ENCODE measurements at regions not wholly inside any gene's neighbourhood (a gene's known extent, or its start where the extent isn't known, plus 50 kb on each side); places are given as distances from the start of the nearest gene placed in this dataset.
"Not testable (repeated sequence)": the region's sequence is repeated elsewhere in the genome, so short reads cannot be mapped to it uniquely, and the experiment has no call there.

GRCh38 chr12:126907900-126908764, 1358.8 kb upstream of the TMEM132C start:
- no peak for DNase-seq (ENCODE audit: low spot score)

DNA sequence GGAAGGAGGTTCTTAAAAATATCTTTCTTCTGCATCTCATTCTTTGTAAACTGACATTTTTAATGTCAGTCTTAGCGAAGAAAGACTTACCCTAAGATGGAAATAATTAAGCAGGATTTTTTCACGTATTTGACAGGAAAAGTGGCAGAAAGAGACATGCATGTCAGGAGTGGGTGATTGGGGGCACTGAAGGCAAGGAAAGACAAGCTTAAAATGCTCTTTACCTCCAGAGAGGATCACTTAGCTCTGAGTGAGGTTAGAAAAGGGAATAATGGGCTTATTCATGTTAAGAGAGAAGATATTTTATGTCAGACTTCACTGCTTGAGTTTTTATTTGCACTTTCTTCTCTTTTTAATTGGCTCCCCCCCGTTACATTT, 1358.2 kb upstream of the TMEM132C start:
- no peak for DNase-seq (ENCODE audit: low spot score)

DNA sequence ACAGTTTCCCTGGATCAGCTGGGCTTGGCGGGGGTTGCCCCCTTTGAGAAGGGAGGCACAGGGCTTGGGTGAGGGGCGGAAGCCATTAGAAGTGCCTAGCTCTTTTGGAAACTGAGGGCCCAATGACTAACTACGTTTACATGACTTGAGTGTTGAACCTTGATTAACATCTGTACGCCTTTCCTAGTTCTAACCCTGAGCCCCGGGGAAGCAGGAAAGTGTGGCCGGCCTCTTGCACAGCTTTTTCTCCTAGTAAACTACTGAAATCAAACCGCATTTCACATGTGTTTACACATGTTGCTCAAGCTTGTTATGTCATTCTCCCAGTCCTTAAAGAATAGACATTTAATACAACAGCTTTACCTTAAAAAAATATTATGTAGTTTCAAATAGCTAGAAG, 1356.4 kb upstream of the TMEM132C start:
- no peak for DNase-seq (ENCODE audit: low spot score)

DNA sequence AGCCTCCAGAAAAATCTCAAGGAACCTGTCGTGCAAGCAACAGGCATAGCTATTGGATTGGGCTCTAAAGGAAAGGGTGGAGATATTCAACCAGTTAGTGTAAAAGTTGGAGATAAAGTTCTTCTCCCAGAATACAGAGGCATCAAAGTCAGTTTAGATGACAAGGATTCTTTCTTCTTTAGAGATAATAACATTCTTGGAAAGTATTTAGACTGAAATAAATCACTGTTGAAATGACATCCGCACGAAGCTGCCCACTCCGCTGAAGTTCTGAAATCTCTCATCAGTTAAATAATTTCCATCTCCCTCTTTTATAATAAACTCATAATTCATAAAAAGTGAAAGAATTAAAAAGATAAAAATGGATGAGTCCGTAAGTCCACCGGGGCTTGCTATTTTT, 1354.9 kb upstream of the TMEM132C start:
- no peak for DNase-seq (ENCODE audit: low spot score)

GRCh38 chr12:126914170-126914793, 1352.7 kb upstream of the TMEM132C start:
- no peak for DNase-seq (ENCODE audit: low spot score)

DNA sequence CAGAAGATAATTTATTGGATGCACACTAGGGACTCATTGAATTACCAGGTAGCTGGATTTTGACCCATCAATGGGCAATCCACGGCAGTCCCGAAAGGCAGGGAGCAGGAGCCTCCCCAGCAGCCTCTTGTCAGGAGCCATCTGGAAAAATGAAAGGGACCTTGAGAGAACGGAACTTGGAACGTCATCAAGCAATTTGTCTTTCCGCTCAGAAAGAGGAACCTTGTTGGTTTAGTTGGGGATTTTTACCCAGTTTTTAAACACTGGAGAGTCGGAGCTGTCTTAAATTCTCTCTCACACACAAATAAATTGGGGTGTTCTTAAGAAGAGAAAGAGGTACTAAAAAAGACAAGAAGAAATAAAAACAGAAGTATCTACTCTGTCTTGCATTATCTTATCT, 1351.7 kb upstream of the TMEM132C start:
- DNase-seq (ENCODE audit: low spot score) = no peak

DNA sequence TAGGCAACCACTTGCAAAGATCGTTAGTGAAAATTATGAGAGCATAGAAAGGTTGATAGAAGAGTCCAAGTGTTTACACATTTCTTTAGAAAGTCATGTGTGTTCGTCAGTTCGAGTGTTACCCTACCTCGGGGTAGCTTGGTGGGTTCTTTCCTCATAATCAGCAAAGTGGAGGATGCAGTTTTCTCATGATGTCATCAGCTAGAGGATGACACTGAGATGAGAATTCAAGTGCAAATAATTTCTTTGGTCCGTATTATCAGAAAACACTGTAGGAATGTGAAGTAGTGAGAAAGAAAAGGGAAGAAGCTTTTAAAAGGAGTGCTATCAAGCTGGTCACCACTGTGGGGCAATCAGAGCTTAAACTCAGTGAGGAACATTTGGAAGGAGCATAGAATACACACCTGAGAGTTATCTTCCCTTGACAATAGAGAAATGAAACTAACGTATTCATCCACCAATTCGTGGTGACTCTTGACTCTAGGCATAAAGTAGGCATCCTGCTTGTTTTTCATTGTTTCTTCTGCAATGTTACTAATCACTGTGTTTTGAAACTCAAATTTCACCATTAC, 1340.9 kb upstream of the TMEM132C start:
- DNase-seq (ENCODE audit: low spot score) = no peak

DNA sequence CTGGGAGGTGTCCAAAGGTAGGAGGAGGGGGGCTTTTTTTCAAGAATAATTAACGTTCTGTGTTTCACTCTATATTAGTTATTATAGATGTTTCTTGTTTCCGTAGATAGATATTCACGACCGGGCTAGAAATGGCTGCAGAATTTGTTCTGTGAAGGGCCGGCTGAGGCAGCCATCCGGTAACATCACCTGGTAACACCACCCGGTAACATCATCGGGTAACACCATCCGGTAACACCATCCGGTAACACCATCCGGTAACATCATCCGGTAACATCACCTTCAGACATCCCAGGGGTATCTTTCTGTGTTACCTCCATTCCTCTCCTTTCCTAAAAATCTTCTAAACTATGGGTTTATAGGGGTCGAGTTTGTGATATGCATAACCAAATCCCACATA, 1336.7 kb upstream of the TMEM132C start:
- no peak for DNase-seq (ENCODE audit: low spot score)

- DNase-seq (ENCODE audit: low spot score) = no peak
These were observed 1334.8 kb upstream of the TMEM132C start for GRCh38 chr12:126932156-126932555.

- DNase-seq (ENCODE audit: low spot score) = no peak
These were observed 1331.5 kb upstream of the TMEM132C start for GRCh38 chr12:126935435-126935834.

GRCh38 chr12:126936181-126936851, 1330.7 kb upstream of the TMEM132C start:
- no peak for DNase-seq (ENCODE audit: low spot score)

DNA sequence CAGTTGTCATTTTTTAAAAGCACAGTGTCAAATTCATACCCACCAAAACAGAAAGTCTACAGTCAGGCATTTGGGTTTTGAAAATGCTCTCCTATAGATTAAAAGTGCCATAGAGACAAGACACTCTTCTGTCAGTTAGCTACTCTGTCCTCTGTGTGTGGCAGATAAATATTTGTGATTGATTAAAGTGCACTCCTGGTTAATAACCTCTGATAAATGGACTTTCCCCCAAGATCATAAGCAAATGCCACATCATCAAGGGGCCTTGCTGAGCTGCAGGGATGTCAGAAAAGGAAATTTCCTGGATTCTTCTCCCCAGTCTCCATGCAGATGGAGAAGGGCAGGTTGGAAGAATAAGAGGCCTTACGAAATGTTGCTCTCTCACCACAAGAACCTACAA, 1329.5 kb upstream of the TMEM132C start:
- DNase-seq (ENCODE audit: low spot score) = no peak

DNA sequence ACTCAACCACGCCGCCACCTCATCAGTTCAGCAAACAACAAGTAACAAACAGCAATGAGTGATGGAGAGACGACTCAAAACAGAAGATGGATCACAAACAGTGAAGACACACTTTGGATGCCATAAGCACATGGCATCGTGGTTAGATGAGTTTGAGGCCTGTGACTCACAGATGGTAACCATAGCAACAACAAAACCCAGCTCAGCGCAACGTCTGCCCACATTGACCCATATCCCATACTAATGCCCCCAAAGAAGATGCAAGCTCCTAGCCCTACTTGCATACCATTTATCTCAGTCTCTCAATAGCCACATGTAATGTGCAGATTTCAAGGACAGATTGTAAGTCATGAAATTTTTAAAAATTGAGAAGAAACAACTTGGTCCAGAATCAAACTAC, 1322.3 kb upstream of the TMEM132C start:
- DNase-seq (ENCODE audit: low spot score) = no peak

DNA sequence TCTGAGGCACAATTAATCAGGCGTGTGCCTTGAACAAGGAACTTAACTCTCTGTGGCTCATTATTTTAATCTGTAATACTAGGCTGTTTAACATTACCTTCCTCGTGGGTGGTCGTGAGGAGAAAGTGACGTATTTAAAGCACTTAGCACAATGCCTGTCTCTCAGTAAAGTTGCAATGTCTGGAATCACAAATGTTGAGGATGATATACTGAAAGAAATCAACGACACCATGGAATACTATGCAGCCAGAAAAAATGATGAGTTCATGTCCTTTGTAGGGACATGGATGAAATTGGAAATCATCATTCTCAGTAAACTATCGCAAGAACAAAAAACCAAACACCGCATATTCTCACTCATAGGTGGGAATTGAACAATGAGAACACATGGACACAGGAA, 1320.0 kb upstream of the TMEM132C start:
- DNase-seq (ENCODE audit: low spot score) = not testable (repeated sequence)

GRCh38 chr12:126949558-126949957, 1317.4 kb upstream of the TMEM132C start:
- DNase-seq (ENCODE audit: low spot score) = no peak

- DNase-seq (ENCODE audit: low spot score) = no peak
These were observed 1316.7 kb upstream of the TMEM132C start for GRCh38 chr12:126950266-126950665.

DNA sequence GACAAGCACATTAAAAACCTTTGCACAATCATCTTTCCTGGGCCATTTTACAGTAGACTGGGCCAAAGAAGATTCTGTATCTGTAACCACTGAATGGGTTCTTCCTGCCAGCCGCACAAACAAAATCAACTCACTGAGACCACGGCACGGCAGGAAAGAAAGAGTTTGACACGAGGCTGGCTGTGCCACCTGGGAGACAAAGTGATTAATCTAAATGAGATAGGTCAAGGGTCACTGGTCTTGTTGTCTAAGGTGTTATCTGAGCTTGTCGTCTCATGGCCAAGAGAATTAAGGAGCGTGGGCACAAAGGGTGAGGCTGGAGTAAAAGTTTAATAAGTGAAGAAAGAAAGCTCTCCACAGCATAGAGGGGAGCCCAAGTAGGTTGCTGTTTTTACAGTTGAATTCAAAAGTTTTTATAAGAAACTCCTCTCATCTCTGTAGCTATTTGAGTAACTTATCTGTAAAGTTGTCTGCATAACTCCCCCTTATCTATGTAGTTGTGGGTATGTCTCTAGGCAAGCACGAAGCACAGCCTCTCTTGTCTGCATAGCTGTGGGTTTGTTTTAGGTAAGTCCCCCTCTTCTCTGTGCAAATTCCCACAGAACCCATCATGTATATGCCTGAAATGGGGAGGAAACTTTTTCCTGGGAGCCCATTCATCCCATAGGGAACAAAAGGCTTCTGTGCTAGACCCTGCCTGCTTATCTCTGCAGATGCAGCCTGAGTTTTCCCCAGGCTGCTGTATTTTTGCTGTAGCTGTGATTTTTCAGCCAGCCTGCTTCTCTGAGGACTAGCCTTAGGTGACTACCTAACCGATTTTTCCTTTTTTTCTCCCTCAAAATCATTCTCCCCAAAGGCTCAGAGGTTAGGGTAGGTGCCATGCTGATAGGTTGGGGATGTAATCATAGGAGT, 1314.6 kb upstream of the TMEM132C start:
- DNase-seq (ENCODE audit: low spot score) = no peak

- no peak for DNase-seq (ENCODE audit: low spot score)
These were observed 1313.5 kb upstream of the TMEM132C start for GRCh38 chr12:126953365-126953889.

- DNase-seq (ENCODE audit: low spot score) = no peak
These were observed 1306.7 kb upstream of the TMEM132C start for GRCh38 chr12:126960221-126960620.

GRCh38 chr12:126960709-126961108, 1306.3 kb upstream of the TMEM132C start:
- DNase-seq (ENCODE audit: low spot score) = no peak

DNA sequence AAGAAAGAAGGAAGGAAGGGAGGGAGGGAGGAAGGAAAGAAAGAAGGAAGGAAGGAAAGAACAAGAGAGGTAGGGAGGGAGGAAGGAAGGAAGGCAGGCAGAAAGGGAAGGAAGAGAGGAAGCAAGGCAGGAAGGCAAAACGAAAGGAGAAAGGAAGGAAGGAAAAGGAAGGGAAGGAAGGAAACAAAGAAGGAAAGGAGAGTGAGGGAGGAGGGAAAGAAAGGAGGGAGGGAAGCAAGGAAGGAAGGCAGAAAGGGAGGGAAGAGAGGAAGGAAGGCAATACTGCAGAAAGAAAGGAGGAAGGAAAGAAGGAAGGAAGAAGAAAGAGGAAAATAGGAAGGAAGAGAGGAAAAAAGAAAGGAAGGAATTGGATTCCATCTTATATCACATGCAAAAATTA, 1303.1 kb upstream of the TMEM132C start:
- DNase-seq (ENCODE audit: low spot score) = no peak
